Gastrocnemius medialis (tissue), 4 donors: ENCODE measurements at regions not wholly inside any gene's neighbourhood (a gene's known extent, or its start where the extent isn't known, plus 50 kb on each side); places are given as distances from the start of the nearest gene placed in this dataset.

Source experiments
- POLR2A ChIP-seq, 2 donors: fragments of 450-650 bp; IDR thresholded peaks; one replicate each; pipeline ENCODE4 v1.6.1; 2017; ENCODE audit warnings: antibody characterized with exemption in 2 of 2, mild to moderate bottlenecking in 2 of 2, moderate library complexity in 2 of 2
- TF ChIP-seq, protein P1 (sequence below), 5 experiments: fragments of 450-650 bp in 3 of 5; fragments of 200-600 bp in 2 of 5; sonication (generic) in 2 of 5; IDR thresholded peaks in 4 of 5; conservative IDR thresholded peaks in 1 of 5; 1 replicate in 4 of 5; 2 replicates in 1 of 5; pipeline ENCODE4 v1.5.1; 2016 to 2019; ENCODE audit warnings: antibody characterized with exemption in 5 of 5, mild to moderate bottlenecking in 3 of 5, moderate library complexity in 3 of 5

DNA sequence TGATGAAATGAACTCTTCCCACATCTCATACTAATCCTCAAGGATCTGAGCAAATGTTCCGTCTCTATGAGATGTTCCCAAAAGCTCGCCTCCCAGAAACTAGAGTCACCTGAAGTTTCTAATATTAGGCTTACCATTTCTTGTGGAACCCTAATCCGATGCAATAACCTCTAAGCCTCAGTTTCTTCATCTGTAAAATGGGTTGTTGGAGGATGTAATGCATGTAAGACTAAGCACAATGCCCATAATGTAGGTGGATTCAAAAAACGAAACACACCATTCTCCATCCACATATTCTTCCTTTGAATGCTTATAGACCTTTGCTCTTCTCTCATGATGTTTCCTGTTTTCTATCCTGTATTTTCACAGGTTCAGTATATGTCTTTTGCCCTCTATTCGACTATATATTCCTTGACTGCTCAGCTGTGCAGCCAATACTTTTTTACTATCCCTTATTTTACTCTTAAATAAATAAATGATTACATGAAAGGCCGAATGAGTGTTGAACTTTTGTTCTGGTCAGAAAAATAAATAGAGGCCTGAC, 307.3 kb upstream of the G2E3 start:
- TF ChIP-seq, protein P1, sequence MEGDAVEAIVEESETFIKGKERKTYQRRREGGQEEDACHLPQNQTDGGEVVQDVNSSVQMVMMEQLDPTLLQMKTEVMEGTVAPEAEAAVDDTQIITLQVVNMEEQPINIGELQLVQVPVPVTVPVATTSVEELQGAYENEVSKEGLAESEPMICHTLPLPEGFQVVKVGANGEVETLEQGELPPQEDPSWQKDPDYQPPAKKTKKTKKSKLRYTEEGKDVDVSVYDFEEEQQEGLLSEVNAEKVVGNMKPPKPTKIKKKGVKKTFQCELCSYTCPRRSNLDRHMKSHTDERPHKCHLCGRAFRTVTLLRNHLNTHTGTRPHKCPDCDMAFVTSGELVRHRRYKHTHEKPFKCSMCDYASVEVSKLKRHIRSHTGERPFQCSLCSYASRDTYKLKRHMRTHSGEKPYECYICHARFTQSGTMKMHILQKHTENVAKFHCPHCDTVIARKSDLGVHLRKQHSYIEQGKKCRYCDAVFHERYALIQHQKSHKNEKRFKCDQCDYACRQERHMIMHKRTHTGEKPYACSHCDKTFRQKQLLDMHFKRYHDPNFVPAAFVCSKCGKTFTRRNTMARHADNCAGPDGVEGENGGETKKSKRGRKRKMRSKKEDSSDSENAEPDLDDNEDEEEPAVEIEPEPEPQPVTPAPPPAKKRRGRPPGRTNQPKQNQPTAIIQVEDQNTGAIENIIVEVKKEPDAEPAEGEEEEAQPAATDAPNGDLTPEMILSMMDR (IDR thresholded peaks at IDR 0.05 in 4 of 5, conservative IDR thresholded peaks at IDR 0.05 in 1 of 5): no peak
- TF ChIP-seq POLR2A (IDR thresholded peaks at IDR 0.05): no peak
